Left ventricle myocardium inferior (tissue), 1 donor: ENCODE measurements at regions not wholly inside any gene's neighbourhood (a gene's known extent, or its start where the extent isn't known, plus 50 kb on each side); places are given as distances from the start of the nearest gene placed in this dataset.

Experiments used
- DNase-seq: peaks from one replicate; pipeline ENCODE4 v3.0.0-alpha.2; 2020
- H3K27ac ChIP-seq: fragments of 200-600 bp; replicated peaks from 2 replicates; pipeline ENCODE4 v1.8.0; 2021
- H3K27me3 ChIP-seq: fragments of 200-600 bp; 2 replicates; pipeline ENCODE4 v1.8.0; 2021; ENCODE audit warnings: low read depth
- H3K36me3 ChIP-seq: fragments of 200-600 bp; 2 replicates; pipeline ENCODE4 v1.8.0; 2021
- H3K4me1 ChIP-seq: fragments of 200-600 bp; 2 replicates; pipeline ENCODE4 v1.8.0; 2021
- H3K4me3 ChIP-seq: fragments of 200-600 bp; 2 replicates; pipeline ENCODE4 v1.8.0; 2021; ENCODE audit warnings: mild to moderate bottlenecking, moderate library complexity
- H3K9me3 ChIP-seq: fragments of 200-600 bp; replicated peaks from 2 replicates; pipeline ENCODE4 v1.8.0; 2021
- CTCF ChIP-seq: fragments of 200-600 bp; IDR thresholded peaks from 2 replicates; pipeline ENCODE4 v1.8.0; 2021; ENCODE audit warnings: antibody characterized with exemption, mild to moderate bottlenecking, borderline replicate concordance
- intact Hi-C: fragments of 100-400 bp; cut with micrococcal nuclease; formaldehyde crosslinking; loops from one replicate; pipeline ENCODE4 v1.11.0; 2022
- donor health status: DM: no; HTN: yes; CAD: no; lungs with severe emphysema.

- Histone ChIP-seq H3K9me3 (peaks cover 6% of the 10 kb centered on the region), H3K36me3 (no peaks in the 10 kb centered on the region), H3K4me1 (no peaks in the 10 kb centered on the region), H3K27ac (no peak overlapping the region), H3K4me3 (no peak overlapping the region), H3K27me3 (peaks cover 33% of the 10 kb centered on the region)
- no peak for DNase-seq
- no peak for TF ChIP-seq CTCF
- intact Hi-C loops: no loop called here
Observed at GRCh38 chr16:16778332-16778731, 399.4 kb downstream of the NPIPA7 start.

GRCh38 chr16:16780588-16780987 lies 401.6 kb downstream of the NPIPA7 start:
- Histone ChIP-seq H3K36me3 (no peaks in the 10 kb centered on the region), H3K4me1 (no peaks in the 10 kb centered on the region), H3K27ac (no peak overlapping the region), H3K4me3 (no peak overlapping the region), H3K9me3 (peaks cover 6% of the 10 kb centered on the region), H3K27me3 (peaks cover 19% of the 10 kb centered on the region)
- intact Hi-C loops: no loop called here
- no peak for DNase-seq
- no peak for TF ChIP-seq CTCF

GRCh38 chr16:16782153-16782552 lies 403.2 kb downstream of the NPIPA7 start:
- intact Hi-C loops: no loop called here
- no peak for DNase-seq
- no peak overlapping the region for H3K4me3 ChIP-seq

GRCh38 chr16:16788004-16788403 lies 409.1 kb downstream of the NPIPA7 start:
- DNase-seq: no peak
- H3K4me1 ChIP-seq: no peaks in the 10 kb centered on the region
- H3K27me3 ChIP-seq: no peaks in the 10 kb centered on the region
- intact Hi-C loops: no loop called here
- H3K4me3 ChIP-seq: no peak overlapping the region
- H3K9me3 ChIP-seq: peaks cover 44% of the 10 kb centered on the region
- H3K36me3 ChIP-seq: no peaks in the 10 kb centered on the region
- no peak overlapping the region for H3K27ac ChIP-seq
- no peak for TF ChIP-seq CTCF

More at GRCh38 chr16:16782153-16782552, 403.2 kb downstream of the NPIPA7 start:
- H3K27ac ChIP-seq: no peak overlapping the region
- H3K36me3 ChIP-seq: no peaks in the 10 kb centered on the region
- no peaks in the 10 kb centered on the region for H3K4me1 ChIP-seq
- TF ChIP-seq CTCF: no peak
- peaks cover 6% of the 10 kb centered on the region for H3K27me3 ChIP-seq
- peaks cover 4% of the 10 kb centered on the region for H3K9me3 ChIP-seq

GRCh38 chr16:16790597-16790996 lies 411.7 kb downstream of the NPIPA7 start:
- DNase-seq: no peak
- Histone ChIP-seq H3K4me1 (no peaks in the 10 kb centered on the region), H3K9me3 (peaks cover 51% of the 10 kb centered on the region), H3K4me3 (no peak overlapping the region), H3K27ac (no peak overlapping the region), H3K27me3 (no peaks in the 10 kb centered on the region), H3K36me3 (no peaks in the 10 kb centered on the region)
- no peak for TF ChIP-seq CTCF
- intact Hi-C loops: no loop called here

GRCh38 chr16:16791051-16791450 lies 412.1 kb downstream of the NPIPA7 start:
- Histone ChIP-seq H3K27ac (no peak overlapping the region), H3K4me3 (no peak overlapping the region), H3K27me3 (no peaks in the 10 kb centered on the region), H3K9me3 (peaks cover 51% of the 10 kb centered on the region), H3K36me3 (no peaks in the 10 kb centered on the region), H3K4me1 (no peaks in the 10 kb centered on the region)
- no peak for DNase-seq
- intact Hi-C loops: no loop called here
- TF ChIP-seq CTCF: no peak
